NK-92 (cell line): ENCODE measurements at regions not wholly inside any gene's neighbourhood (a gene's known extent, or its start where the extent isn't known, plus 50 kb on each side); places are given as distances from the start of the nearest gene placed in this dataset.

Source experiments
- DNase-seq: peaks from one replicate; lab custom pipeline; 2025; ENCODE audit not compliant: unreplicated experiment; lab: John Stamatoyannopoulos, UW

DNA sequence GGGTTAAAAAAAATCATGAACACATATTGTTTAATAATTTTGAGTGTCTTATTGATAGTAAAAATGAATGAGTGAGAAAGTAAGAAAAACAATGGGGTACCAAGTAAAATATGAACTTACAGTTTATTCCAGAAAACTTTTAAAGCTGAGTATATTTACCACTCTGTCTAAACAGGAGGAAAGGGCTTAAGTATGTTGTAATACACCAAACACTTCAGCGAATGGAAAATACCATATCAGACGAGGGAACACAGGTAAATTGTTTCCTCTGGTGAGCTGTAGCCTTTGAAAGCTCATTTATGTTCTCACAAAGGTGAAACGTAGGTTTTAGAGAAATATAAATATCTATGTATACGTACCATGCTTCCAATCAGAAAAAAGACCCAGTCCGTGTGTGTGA lies 1209.6 kb upstream of the ZEB2 start:
- DNase-seq: no peak

DNA sequence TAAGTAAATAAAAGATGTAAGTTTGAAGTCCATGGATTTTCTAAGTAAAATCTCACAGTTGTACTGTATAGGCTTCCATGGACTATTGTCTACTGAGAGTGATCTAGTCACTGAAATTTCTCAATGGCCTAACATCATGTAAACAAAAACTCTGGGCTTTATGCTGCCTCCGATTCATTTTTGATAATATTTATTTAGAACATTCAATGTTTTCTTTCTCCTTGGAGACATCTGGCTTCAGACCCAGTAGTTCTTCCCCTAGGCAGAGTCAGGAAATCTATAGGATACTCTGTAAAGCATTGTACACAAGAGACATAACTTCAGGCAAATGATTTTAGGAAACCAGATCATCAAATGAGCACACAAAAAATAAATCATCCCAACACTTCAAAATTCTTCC lies 1208.6 kb upstream of the ZEB2 start:
- no peak for DNase-seq

DNA sequence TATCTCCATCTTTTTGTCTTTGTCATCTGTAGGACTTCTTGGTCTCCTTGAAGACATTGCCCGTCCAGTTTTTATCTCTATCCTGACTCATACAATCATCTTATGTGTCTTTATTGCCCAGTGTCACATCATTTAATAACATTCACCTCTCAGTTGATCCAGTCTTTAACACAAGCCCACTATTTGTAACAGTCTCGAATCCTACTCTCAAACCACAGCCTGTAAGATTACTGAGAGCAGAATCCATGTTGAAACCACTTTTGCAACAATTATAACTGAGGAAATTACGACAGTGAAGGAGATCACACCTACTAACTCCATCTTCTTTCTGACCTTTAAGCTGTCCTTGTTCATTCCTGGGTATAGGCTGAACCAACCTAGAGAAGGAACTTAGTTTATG lies 1206.0 kb upstream of the ZEB2 start:
- no peak for DNase-seq

DNA sequence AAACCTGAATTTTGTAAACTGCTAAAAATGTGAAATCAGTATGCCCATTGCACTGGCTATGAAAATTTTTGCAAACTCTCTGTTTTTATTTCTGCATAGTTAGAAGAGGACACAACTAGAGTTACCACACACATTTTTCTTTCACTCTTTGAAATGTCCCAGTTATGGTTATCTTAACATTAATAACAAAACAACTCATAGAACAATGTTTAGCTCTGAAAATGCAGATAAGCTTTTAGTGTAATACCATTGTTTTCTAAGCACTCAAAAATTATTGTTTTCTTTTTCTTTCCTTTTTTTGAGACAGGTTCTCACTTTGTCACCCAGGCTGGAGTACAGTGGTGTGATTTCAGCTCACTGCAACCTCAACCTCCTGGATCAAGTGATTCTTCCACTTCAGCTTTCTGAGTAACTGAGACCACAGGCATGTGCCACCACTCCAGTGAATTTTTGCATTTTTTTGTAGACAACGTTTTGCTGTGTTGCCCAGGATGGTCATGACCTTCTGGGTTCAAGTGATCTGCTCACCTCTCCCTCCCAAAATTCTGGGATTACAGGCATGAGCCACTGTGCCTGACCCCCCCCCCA lies 1204.5 kb upstream of the ZEB2 start:
- no peak for DNase-seq

DNA sequence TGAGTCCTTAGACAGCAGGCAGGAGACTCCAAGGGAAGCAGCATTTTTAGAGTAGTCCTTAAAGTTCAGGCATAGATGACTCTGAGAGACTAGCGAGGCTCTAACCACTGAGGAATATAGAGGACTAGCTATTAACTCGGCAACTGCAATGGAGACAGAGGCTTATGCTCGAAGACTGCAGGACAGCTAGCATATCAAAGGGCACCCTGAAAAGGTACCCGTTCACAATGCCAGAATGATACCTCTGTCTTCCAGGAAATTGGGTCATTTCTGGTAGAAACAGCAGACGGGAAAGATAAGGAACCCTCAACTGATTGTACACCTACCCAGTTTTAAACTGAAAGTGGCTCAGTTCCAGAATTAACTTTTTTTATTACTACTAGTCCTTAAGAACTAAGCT lies 1204.0 kb upstream of the ZEB2 start:
- no peak for DNase-seq

DNA sequence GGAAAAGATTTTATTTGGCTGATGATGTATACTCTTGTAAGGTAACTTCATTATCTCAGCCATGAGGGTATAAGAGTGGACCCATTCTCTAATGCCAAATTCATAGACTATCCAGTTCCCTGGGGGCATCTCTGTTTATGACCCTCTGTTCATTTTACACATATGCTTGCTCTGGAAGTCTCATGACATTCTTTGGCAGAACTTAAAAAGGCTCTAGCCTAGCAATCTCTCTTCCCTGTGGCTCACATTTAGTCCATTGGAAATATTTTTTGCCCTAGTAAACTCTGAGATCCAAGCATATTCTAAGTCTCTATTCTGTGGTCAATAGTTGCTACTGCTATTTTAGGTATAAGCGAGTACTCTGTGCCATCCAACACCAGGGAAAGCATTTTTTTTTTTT lies 1201.8 kb upstream of the ZEB2 start:
- DNase-seq: no peak

DNA sequence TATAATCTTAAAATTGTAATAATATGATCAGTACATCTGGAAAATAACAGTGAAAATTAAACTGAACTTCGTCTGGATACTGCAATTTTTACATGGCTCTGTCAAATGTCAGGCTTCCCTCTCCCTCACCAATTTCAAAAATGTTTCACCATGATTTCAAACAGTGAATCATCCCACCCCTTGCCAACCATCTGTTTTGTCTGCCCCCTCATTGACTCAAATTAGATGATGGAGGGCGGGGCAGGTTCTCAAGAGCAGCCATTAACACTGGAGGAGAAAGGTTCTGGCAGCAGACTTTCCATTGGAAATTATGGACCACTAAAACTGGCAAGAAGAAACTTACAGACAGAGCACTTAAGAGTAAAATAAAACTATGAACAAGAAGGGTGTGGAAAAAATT lies 1195.7 kb upstream of the ZEB2 start:
- no peak for DNase-seq

DNA sequence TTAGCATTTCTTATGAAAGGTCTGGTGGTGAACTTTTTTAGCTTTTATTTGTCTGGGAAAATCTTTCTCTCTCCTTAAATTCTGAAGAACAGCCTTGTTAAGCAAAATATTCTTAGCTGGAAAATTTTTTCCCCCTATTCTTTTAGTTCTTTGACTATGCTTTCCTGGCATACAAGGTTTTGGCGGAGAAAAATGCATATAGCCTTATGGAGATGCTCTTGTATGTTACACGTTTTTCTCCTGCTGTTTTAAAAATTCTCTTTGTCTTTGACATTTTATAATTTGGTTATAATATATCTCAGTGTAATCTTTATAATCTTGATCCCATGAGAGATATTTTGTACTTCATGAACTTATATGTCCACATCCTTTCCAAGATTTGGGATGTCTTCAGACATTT lies 1190.4 kb upstream of the ZEB2 start:
- DNase-seq: no peak

DNA sequence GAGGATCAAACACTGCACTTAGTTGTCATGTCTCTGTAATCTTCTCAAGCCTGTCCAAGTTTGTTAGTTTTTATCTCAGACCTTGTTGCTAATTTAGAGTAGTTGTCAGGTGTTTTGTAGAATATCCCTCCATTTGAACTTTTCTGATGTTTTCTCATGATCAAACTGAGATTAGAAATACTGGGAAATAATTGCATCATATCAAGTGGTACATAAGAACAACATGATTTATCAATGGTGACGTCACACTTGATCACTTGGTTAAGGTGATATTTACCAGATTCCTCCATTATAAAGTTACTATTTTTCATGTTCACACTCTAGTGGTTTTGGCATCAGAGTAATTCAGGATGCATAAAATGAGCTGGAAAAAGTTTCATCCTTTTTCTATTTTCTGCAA lies 1182.4 kb upstream of the ZEB2 start:
- DNase-seq: no peak

DNA sequence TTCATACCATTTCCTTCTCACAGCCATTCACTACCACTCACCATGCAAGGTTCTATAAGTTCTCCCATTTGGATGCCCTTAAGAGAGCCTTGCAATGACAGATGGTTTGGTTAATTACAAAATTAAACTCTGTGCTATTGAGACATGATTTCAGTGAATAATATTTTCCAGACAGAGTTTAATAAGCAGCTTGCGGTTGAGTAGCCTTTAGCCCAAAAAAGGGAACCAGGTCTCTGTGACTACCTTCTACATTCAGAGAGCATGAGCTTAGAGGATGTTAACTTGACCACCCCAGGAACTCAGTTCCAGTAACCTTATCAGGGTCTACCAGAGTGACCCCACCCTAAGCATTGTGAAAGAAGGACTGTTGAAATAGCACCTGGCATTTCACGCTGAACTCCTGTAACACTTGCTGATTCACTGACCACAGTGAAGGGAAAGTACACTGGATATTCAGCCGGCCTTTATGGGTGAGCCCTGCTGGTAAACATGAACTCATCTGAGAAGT lies 1173.1 kb upstream of the ZEB2 start:
- DNase-seq: no peak

DNA sequence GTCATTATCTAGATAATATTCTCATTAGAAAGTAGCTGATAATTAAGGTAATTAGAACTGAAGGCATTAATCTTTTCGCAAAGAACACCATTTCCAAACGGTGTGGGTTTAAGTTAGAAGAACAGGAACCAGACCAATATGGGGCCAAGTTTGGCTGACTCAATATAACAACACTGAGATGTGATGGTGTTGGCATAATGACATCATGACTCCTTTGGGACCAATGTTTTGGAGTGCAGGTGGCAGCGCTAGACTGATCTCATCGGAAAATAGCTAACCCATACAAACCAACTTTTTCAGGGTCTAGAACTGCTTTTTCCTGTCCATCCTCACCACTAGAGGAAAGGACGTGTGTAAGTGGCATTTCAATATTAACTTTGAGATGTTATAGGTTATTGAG lies 1171.7 kb upstream of the ZEB2 start:
- no peak for DNase-seq

DNA sequence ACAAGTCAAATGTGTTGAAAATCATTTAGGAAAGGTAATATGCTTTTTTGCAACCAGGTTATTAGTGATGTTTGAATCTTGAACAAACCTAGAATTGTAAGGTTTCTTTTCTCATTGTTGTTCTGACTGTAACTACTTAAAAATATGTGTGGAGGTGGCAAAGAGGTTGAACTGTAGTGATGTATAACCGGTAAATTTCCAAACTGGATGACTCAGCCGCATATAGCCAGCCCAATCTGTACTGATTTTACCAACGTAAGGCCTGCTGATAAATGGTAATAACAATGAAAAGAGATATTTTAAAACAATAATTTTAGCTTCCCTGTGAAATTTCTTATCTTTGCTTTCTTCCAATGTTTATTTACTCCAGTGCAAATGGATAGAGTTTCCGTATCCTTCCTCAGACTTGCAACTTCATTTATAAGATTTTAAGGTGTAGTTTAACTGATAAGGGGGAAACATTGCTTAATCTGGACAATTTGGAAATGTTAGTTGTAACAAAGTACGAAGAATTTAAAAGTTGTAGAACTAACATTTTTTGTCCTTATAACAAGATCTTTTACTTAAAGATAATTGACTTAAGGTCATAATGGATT lies 1170.4 kb upstream of the ZEB2 start:
- DNase-seq: no peak

DNA sequence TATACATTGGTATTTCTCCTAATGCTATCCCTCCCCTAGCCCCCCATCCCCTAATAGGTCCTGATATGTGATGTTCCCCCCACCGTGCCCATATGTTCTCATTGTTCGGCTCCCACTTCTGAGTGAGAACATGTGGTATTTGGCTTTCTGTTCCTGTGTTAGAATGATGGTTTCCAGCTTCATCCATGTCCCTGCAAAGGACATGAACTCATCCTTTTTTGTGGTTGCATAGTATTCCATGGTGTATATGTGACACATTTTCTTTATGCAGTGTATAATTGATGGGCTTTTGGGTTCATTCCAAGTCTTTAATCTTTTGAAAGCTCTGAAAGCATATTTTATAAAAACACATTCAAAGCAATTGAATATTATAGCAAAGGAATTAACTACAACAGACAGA lies 1169.4 kb upstream of the ZEB2 start:
- no peak for DNase-seq

DNA sequence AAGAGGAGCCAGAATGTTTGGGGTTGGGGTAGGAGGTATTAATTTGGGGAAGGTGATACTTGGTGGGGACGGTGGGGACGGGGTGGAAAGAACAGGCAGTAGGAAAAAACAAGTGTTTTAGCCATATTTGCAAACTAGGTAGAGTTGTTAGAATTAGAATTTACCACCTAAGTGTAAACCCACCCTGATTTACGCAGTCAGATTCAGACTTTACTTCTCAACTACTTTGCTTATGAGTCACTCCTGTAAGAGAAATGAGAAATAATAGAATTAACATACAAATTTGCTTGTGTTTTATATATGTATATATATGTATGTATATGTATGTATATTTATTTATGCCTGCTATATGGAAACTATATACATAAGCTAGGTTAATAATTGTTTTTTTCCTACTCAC lies 1168.2 kb upstream of the ZEB2 start:
- DNase-seq: no peak

DNA sequence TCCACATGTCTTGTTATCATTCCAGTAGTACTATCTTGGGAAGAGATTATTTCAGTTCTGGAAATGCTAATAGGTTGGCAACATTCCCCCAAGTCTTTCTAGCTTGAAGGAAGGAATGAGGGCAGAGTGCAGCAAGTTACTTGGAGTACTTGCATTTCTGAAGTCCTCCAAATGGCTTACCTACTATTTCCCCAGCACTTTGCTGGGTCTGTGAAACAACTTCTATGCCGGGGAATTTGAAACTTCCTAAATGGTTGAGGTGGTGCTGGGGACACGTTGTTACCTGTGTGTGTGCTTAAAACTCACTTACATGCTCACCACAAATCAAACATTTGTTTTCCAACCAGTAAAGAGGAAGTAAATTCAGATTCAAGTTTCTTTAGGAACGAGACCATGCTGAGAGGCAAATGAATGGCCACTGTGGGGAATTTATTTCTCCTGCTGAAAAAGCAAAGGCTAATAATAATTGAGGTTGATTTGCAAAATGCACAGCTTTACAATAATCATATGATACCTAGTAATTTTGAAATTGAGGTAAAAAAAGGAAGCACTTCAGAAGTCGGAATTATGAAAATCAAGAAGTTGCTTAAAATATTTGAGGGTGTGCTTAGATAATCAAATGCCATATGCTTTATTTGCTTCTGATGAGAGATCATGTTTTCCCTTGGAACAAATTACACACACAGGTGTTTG lies 1167.7 kb upstream of the ZEB2 start:
- no peak for DNase-seq

DNA sequence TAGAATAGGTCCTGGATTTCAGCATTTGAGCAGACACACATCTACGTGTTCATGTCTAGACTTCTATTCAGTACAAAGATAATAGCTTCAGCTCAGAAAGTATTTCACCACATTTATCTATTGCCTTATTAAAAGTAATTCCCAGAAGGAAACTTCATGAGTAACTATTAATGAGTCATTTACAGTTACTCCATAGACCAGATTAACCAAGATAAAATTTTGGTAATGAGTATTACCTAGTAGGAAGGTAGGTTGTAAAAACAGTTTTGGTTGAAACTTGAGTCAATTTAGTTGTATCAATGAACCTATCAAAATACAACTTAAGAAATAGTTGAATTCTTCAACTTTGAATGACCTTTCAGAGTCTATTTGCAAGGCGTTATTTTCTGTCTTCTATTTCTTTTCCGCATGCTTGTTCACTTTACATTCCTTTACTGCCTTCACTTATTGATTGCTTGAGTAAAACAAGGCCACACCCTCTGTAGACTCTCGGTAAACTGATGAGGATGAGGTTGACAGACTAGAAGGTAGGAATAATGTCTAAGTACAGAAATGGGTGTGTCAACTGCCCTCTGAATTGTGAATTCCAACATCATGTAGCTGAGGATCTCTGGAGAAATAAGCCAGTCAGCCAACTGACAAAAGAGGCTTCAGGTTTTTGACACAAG lies 1165.6 kb upstream of the ZEB2 start:
- no peak for DNase-seq

DNA sequence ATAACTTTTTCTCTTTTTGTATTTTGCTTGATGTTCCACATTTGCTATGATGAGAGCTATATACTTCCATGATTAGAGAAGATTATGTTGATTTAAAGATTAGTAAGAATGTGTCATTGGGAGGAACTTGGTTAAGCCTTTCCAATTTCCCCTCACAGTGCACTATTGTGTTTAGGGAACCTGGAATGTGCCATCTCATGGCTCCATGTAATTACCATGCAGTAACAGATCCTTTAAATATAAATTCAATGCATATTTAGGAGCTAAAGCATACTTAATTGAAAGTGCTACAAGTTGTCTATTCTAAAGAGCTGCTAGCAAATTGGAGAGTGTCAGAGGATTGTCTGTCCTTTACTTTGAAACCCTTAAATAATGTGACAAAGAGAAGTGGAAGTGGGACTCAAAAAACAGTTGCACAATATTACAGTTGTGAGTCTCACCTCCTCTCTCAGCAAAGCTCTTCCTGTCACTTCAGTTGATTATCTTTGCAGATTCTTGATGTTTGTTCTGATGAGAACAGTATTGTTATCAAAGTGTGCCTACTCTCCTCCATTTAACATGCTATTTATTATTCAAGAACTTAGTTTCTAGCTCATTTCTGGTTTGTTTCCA lies 1162.7 kb upstream of the ZEB2 start:
- DNase-seq: no peak

DNA sequence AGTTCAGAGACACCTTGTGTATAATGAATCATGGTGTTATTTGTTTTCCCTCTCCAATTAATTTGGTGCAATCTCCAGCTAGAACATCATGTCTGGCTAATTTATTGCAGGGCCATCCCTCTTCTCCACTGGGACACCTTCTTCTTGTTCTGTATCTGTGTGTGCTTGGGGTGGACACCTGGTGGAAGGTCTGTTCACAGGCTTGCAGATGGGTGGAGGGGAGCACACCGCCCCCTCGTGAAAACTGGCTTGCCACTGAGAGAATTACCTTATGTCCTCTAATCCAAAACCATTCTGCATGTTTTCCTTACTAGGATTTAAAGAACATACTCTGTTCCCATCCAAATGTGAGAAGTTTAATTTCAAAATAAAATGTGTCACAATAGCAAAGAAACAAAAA lies 1160.4 kb upstream of the ZEB2 start:
- no peak for DNase-seq

DNA sequence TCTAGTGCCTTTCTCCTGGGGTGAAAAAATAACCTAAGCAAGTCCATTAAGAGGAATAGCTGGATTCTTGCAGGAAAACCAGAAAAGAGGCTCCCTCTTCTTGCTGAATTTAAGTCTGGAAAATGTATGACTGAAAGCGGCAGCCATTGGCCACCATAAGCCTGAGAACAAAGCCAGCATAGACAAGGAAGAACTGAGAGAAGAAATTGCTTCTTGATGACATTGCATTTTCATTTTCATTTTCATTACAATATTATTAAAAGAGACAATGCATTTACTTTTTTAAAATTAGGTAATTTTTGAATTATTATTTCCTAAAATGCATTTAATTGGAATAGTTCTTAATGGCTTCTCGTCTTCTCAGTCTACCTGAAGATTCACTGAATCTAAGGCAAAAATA lies 1157.5 kb upstream of the ZEB2 start:
- no peak for DNase-seq

DNA sequence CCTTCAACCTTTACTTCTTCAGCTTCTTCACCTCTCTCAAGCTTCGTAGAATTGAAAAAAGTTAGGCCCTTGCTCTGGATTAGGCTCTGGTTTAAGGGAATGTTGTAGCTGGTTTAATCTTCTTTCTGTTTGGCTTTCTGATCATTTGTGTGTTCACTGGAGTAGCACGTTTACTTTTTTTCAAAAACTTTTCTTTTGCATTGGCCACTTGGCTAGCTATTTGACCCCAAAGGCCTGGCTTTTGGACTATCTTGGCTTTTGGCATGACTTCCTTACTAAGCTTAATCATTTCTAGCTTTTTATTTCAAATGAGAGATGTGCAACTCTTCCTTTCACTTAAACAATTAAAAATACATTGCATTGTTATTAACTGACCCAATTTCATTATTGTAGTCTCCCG lies 1154.8 kb upstream of the ZEB2 start:
- DNase-seq: no peak

DNA sequence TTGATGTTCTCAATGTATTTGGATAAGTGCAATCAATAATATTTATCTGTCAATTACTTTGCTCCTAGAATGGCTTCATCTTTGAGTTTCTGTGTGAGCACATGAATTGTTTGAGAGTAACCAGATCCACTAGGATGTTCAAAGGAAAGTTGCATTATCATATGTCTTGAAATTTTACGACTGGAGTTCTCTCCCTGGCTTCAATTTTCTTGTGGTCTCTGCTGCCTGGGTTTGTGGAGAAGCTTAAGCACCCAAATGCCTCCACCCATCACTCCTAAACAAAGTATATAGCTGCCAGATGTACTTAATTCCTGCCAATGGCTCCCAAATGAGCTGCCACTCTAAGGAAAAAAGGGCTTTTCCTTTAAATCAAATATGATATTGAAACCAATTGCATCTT lies 1149.4 kb upstream of the ZEB2 start:
- DNase-seq: no peak

DNA sequence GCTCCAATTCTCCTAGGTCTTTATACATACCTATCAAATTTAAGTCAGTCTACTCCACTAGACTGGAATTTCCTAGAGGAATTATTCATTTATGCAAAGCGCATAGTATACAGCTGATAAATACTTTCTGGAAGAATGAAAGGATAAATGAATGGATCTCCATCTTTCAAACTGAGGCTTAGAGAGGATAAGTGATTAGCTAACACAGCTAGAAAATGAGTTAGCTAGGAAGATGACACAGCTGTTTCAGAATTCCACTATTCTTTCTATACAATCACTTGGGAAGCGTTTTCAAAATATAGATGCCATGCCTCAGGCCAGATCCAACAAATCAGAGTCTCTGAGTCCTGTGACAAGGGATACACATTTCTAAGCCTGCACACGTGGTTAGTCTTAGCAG lies 1146.6 kb upstream of the ZEB2 start:
- no peak for DNase-seq
